Activated naive CD8-positive, alpha-beta T cell treated with anti-CD3 and anti-CD28 coated beads, Interleukin-2, amount 10 ng/mL, durations not matched to agents 7 days and 5 days (primary cell): ENCODE measurements at regions not wholly inside any gene's neighbourhood (a gene's known extent, or its start where the extent isn't known, plus 50 kb on each side); places are given as distances from the start of the nearest gene placed in this dataset.

Experiments
- ATAC-seq: fragments of 150-1000 bp; cut with Tn5 transposase; one replicate; pipeline ENCODE4 v1.10.0; 2021; ENCODE audit warnings: low read depth, moderate library complexity
- POLR2A ChIA-PET: fragments of 350-600 bp; sonication (Branson Sonifier 250); formaldehyde crosslinking; loops from one replicate; lab custom pipeline; 2021; ENCODE audit warnings: antibody characterized with exemption; lab: Charles Lee
- DNase-seq: peaks from one replicate; pipeline ENCODE4 v3.0.0; 2021
- H3K27ac Mint-ChIP-seq: one replicate; pipeline ENCODE4 v1.8.0; 2022; ENCODE audit warnings: mild to moderate bottlenecking, mixed read lengths
- H3K27me3 Mint-ChIP-seq: one replicate; pipeline ENCODE4 v1.8.0; 2022; ENCODE audit warnings: mild to moderate bottlenecking, moderate library complexity, mixed read lengths
- H3K36me3 Mint-ChIP-seq: one replicate; pipeline ENCODE4 v1.8.0; 2021; ENCODE audit warnings: mild to moderate bottlenecking, mixed read lengths
- H3K4me1 Mint-ChIP-seq: one replicate; pipeline ENCODE4 v1.8.0; 2021; ENCODE audit warnings: mixed read lengths
- H3K4me3 Mint-ChIP-seq: one replicate; pipeline ENCODE4 v1.8.0; 2022; ENCODE audit warnings: mild to moderate bottlenecking, moderate library complexity, mixed read lengths
- H3K9me3 Mint-ChIP-seq: one replicate; pipeline ENCODE4 v1.8.0; 2021; ENCODE audit warnings: mixed read lengths

GRCh38 chr14:61616524-61617185, 78.7 kb upstream of the HIF1A start:
- no peaks in the 10 kb centered on the region for H3K27me3 Mint-ChIP-seq
- H3K4me1 Mint-ChIP-seq: peaks cover 24% of the 10 kb centered on the region
- no peak overlapping the region for H3K4me3 Mint-ChIP-seq
- ATAC-seq (no peak), DNase-seq (no peak)
- H3K27ac Mint-ChIP-seq: no peak overlapping the region
- POLR2A ChIA-PET: interaction anchor here (1.0 kb wide), 1 partner anchor 335 kb away, joined by 3 read pairs; no protein-coding TSS in a partner anchor
- no peaks in the 10 kb centered on the region for H3K36me3 Mint-ChIP-seq
- peaks cover 3% of the 10 kb centered on the region for H3K9me3 Mint-ChIP-seq

- Mint-ChIP-seq H3K36me3 (no peaks in the 10 kb centered on the region), H3K27me3 (no peaks in the 10 kb centered on the region), H3K4me1 (peaks cover 29% of the 10 kb centered on the region), H3K27ac (peak overlapping the region; percentile 35), H3K4me3 (no peak overlapping the region), H3K9me3 (peaks cover 3% of the 10 kb centered on the region)
- DNase-seq (no peak), ATAC-seq (no peak)
- POLR2A ChIA-PET: no interaction called here
Observed at GRCh38 chr14:61618448-61618847, 76.9 kb upstream of the HIF1A start.

GRCh38 chr14:61619494-61619893, 75.8 kb upstream of the HIF1A start:
- DNase-seq: no peak
- Mint-ChIP-seq H3K4me3 (no peak overlapping the region), H3K9me3 (peaks cover 3% of the 10 kb centered on the region), H3K4me1 (peaks cover 29% of the 10 kb centered on the region), H3K27me3 (no peaks in the 10 kb centered on the region), H3K36me3 (no peaks in the 10 kb centered on the region), H3K27ac (no peak overlapping the region)
- no peak for ATAC-seq
- POLR2A ChIA-PET: no interaction called here

DNA sequence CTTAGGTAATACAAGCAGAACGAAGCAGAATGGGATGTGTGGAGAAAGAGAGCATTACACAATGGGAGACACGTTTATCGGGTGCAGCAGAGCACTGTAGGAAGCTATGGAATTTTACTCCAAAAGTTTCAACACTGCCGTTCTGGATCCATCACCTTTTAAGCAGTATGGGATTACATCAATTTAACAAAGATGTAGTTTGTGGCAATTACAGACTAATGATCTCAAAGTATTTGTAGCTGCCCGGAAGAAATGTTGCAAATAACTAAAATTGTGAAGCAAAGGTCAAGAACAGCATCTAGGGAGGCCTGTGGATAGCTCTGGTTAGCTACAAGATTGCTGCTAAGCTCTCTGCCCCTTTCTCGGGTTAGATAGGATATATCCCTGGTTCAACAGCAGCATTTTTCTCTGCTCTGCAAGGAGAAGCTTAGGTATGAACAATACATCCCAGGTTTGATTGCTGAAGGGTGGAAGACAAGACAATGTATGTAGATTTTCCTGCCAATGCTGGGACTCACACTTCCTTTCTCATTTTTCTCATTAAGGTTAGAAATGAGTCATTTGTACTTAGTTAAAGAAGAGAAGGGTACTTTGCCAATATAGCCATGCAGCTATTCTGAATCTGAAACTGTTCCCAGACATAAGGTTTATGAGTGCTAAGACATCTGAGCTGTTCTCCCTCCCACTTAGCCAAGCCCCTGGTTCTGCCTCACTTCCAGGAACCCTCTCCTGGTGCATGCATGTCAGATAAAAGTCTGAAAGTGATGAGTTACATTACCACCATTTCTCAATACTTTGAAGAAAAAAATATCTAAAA, 75.0 kb upstream of the HIF1A start:
- Mint-ChIP-seq H3K9me3 (peaks cover 3% of the 10 kb centered on the region), H3K4me1 (peaks cover 33% of the 10 kb centered on the region), H3K36me3 (peaks cover 4% of the 10 kb centered on the region), H3K27ac (no peak overlapping the region), H3K27me3 (no peaks in the 10 kb centered on the region), H3K4me3 (no peak overlapping the region)
- no peak for DNase-seq
- peak; percentile 67 for ATAC-seq
- POLR2A ChIA-PET: no interaction called here

DNA sequence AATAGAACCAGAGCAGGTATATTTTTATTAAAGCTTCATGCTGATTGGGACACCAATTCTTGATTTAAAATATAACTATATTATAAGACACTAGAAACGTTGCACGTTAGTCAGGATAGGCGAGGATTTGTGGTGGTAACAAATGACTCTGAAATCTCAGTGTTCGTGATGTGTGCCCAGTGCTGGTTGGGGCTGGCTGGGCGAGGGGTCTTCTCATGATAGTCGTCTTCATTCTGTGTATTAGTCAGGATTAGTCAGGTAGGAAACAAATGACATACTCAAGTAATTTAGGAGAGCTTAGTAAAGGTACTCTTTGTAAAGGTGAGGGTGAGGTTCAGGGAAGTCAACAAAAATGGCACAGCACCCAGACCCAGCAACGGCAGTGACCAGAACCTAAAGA, 73.9 kb upstream of the HIF1A start:
- Mint-ChIP-seq H3K9me3 (peaks cover 11% of the 10 kb centered on the region), H3K36me3 (peaks cover 7% of the 10 kb centered on the region), H3K27ac (no peak overlapping the region), H3K4me1 (peaks cover 33% of the 10 kb centered on the region), H3K4me3 (no peak overlapping the region), H3K27me3 (no peaks in the 10 kb centered on the region)
- POLR2A ChIA-PET: no interaction called here
- ATAC-seq (no peak), DNase-seq (no peak)

- ATAC-seq (no peak), DNase-seq (no peak)
- Mint-ChIP-seq H3K36me3 (peaks cover 7% of the 10 kb centered on the region), H3K4me3 (no peak overlapping the region), H3K27ac (no peak overlapping the region), H3K4me1 (peaks cover 33% of the 10 kb centered on the region), H3K9me3 (peaks cover 13% of the 10 kb centered on the region), H3K27me3 (no peaks in the 10 kb centered on the region)
- POLR2A ChIA-PET: no interaction called here
Observed at GRCh38 chr14:61622051-61622450, 73.3 kb upstream of the HIF1A start.

DNA sequence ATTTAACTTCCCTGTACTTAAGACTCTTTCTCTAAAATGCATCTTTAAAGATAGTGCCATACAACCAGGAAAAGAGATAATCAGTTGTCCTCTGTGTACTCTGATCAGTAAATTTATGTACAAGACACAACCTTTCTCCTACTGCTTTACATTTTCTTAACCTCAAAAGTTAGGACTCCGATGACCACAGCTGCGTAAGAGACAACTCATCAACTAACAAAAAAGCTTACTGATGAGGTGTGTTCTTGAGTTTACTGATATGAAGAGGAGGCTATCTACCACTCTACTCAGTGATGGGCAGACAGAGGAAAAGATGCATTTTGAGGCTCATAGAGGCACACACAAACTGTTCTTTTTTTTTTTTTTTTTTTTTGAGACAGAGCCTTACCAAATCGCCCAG, 71.4 kb upstream of the HIF1A start:
- H3K27ac Mint-ChIP-seq: no peak overlapping the region
- peaks cover 13% of the 10 kb centered on the region for H3K36me3 Mint-ChIP-seq
- no peak overlapping the region for H3K4me3 Mint-ChIP-seq
- peaks cover 15% of the 10 kb centered on the region for H3K9me3 Mint-ChIP-seq
- peaks cover 27% of the 10 kb centered on the region for H3K4me1 Mint-ChIP-seq
- DNase-seq (no peak), ATAC-seq (no peak)
- no peaks in the 10 kb centered on the region for H3K27me3 Mint-ChIP-seq
- POLR2A ChIA-PET: interaction anchor here (0.6 kb wide), 1 partner anchor 115 kb away, joined by 3 read pairs; no protein-coding TSS in a partner anchor

GRCh38 chr14:61625165-61625564, 70.1 kb upstream of the HIF1A start:
- POLR2A ChIA-PET: no interaction called here
- H3K27ac Mint-ChIP-seq: no peak overlapping the region
- peaks cover 24% of the 10 kb centered on the region for H3K4me1 Mint-ChIP-seq
- H3K27me3 Mint-ChIP-seq: no peaks in the 10 kb centered on the region
- DNase-seq: no peak
- H3K4me3 Mint-ChIP-seq: no peak overlapping the region
- peaks cover 13% of the 10 kb centered on the region for H3K36me3 Mint-ChIP-seq
- H3K9me3 Mint-ChIP-seq: peaks cover 15% of the 10 kb centered on the region
- no peak for ATAC-seq

GRCh38 chr14:61627612-61628011, 67.7 kb upstream of the HIF1A start:
- H3K4me1 Mint-ChIP-seq: peaks cover 10% of the 10 kb centered on the region
- no peak overlapping the region for H3K27ac Mint-ChIP-seq
- ATAC-seq (no peak), DNase-seq (no peak)
- peaks cover 13% of the 10 kb centered on the region for H3K36me3 Mint-ChIP-seq
- POLR2A ChIA-PET: no interaction called here
- peaks cover 12% of the 10 kb centered on the region for H3K9me3 Mint-ChIP-seq
- H3K27me3 Mint-ChIP-seq: no peaks in the 10 kb centered on the region
- H3K4me3 Mint-ChIP-seq: no peak overlapping the region

GRCh38 chr14:61628016-61628725, 67.1 kb upstream of the HIF1A start:
- ATAC-seq (no peak), DNase-seq (no peak)
- no peak overlapping the region for H3K27ac Mint-ChIP-seq
- peaks cover 12% of the 10 kb centered on the region for H3K9me3 Mint-ChIP-seq
- no peak overlapping the region for H3K4me3 Mint-ChIP-seq
- H3K36me3 Mint-ChIP-seq: peaks cover 13% of the 10 kb centered on the region
- no peaks in the 10 kb centered on the region for H3K27me3 Mint-ChIP-seq
- H3K4me1 Mint-ChIP-seq: peaks cover 10% of the 10 kb centered on the region
- POLR2A ChIA-PET: no interaction called here

GRCh38 chr14:61630399-61631044, 64.8 kb upstream of the HIF1A start:
- no peak overlapping the region for H3K27ac Mint-ChIP-seq
- peaks cover 6% of the 10 kb centered on the region for H3K4me1 Mint-ChIP-seq
- H3K9me3 Mint-ChIP-seq: peaks cover 12% of the 10 kb centered on the region
- H3K27me3 Mint-ChIP-seq: no peaks in the 10 kb centered on the region
- no peak overlapping the region for H3K4me3 Mint-ChIP-seq
- DNase-seq (no peak), ATAC-seq (no peak)
- H3K36me3 Mint-ChIP-seq: peaks cover 9% of the 10 kb centered on the region
- POLR2A ChIA-PET: no interaction called here

- POLR2A ChIA-PET: no interaction called here
- H3K27me3 Mint-ChIP-seq: no peaks in the 10 kb centered on the region
- no peak overlapping the region for H3K4me3 Mint-ChIP-seq
- H3K36me3 Mint-ChIP-seq: peaks cover 6% of the 10 kb centered on the region
- DNase-seq (no peak), ATAC-seq (no peak)
- peaks cover 6% of the 10 kb centered on the region for H3K9me3 Mint-ChIP-seq
- H3K27ac Mint-ChIP-seq: no peak overlapping the region
- peaks cover 9% of the 10 kb centered on the region for H3K4me1 Mint-ChIP-seq
Observed at GRCh38 chr14:61631045-61631687, 64.1 kb upstream of the HIF1A start.

GRCh38 chr14:61632401-61632800, 62.9 kb upstream of the HIF1A start:
- ATAC-seq: no peak
- Mint-ChIP-seq H3K27ac (no peak overlapping the region), H3K27me3 (no peaks in the 10 kb centered on the region), H3K4me3 (no peak overlapping the region), H3K4me1 (peaks cover 8% of the 10 kb centered on the region), H3K9me3 (peaks cover 2% of the 10 kb centered on the region), H3K36me3 (peaks cover 6% of the 10 kb centered on the region)
- DNase-seq: no peak
- POLR2A ChIA-PET: no interaction called here
